Neuron (in vitro differentiated cells): ENCODE measurements at regions not wholly inside any gene's neighbourhood (a gene's known extent, or its start where the extent isn't known, plus 50 kb on each side); places are given as distances from the start of the nearest gene placed in this dataset.

Experiments
- H2AFZ ChIP-seq: one replicate; pipeline ENCODE4 v1.6.1; 2013; ENCODE audit warnings: low read depth, mild to moderate bottlenecking, inconsistent platforms, low read length, moderate library complexity
- H3K27me3 ChIP-seq: one replicate; pipeline ENCODE4 v1.6.1; 2013; ENCODE audit warnings: low read length; ENCODE audit not compliant: insufficient read depth
- H3K36me3 ChIP-seq: one replicate; pipeline ENCODE4 v1.6.1; 2013; ENCODE audit warnings: low read length; ENCODE audit not compliant: insufficient read depth
- H3K4me1 ChIP-seq: one replicate; pipeline ENCODE4 v1.6.1; 2013; ENCODE audit warnings: low read length; ENCODE audit not compliant: insufficient read depth
- H3K4me3 ChIP-seq: 2 replicates; pipeline ENCODE4 v1.5.1; 2013; ENCODE audit warnings: mild to moderate bottlenecking, low read length, moderate library complexity
- H3K9me3 ChIP-seq: one replicate; pipeline ENCODE4 v1.6.1; 2013; ENCODE audit warnings: low read length

DNA sequence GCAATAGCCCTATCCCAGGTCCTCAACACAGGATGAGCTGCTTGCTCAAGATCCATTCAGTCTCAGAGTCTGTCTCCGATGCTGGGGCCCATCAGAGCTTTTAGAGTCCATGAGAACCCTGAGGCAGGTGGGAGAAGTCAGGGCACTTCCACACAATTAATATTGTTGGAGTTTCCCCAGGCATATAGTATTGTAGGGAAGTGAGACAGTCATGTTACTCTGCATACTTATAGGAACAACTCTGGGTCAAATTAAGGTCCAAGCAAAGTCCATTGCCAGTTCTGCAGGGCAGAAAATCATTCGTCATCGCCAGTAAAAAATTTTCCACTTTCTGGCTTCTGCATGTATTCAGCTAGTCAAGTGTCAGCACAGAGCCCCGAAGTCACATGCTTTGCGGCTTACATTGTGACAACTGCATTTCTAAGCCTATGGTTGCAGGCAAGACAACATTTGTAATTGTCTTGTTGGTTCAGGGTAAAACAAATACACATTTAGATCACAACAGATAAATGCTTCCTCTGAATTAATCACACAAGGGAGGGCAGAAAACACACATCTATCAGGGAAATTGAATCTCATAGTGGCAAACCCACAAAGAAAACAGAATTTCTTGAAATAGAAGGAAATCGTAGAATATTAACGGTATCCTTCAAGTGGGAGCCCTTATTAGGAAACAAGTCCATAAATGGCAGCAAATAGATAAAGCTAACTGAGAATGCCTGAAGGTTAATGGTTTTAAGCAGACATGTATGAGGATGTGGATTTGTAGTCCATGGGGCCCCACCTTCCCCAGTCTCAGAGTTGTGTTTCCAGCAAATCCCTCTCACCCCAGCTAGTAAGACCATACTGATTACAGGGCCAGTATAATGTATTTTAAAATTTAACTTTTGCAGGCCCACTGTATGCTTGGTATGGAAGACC, 412.1 kb upstream of the RASGEF1B start:
- Histone ChIP-seq H3K4me1 (no peaks in the 10 kb centered on the region), H3K4me3 (no peak overlapping the region), H2AFZ (no peak overlapping the region), H3K36me3 (no peaks in the 10 kb centered on the region), H3K9me3 (no peaks in the 10 kb centered on the region), H3K27me3 (no peaks in the 10 kb centered on the region)

GRCh38 chr4:81883004-81883403, 411.3 kb upstream of the RASGEF1B start:
- H2AFZ ChIP-seq, result no peak overlapping the region
- no peak overlapping the region for H3K4me3 ChIP-seq
- H3K4me1 ChIP-seq, result no peaks in the 10 kb centered on the region
- no peaks in the 10 kb centered on the region for H3K9me3 ChIP-seq
- no peaks in the 10 kb centered on the region for H3K27me3 ChIP-seq
- H3K36me3 ChIP-seq, result no peaks in the 10 kb centered on the region

DNA sequence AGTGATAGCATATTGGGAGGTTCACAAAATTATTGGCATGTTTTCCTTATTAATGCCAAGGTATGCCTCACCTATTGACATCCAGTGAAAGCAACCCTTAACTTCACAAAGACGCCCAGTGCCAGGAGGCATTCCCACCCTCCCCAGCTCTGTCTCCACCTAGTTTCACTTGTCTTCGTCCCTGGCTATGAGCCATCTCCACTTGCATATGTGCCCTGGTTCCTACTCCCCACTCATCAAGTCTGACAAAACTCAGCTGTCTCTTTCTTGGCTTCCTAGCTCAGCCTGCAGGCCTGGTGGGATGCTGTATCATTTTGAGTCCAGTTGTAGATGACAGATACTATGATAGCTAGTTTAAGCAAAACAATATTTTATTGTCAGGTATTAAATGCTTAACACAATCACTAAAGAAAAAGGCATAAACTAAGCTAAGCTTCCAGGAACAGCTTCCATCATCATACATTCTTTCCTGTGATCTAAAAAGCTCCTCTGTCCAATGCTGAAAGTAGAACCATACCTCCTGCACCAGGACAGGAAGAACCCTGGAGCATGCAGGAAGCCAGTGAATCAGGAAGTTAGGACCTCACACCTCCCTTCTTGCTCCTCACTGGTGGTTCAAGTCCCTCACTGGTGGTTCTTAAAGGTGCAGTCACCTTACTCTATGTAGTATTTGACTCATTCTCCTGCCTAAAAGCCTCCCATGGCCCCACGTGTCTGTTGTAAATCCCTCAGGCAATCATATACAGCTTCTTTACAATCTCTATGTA, 410.3 kb upstream of the RASGEF1B start:
- H3K36me3 ChIP-seq, result no peaks in the 10 kb centered on the region
- H3K9me3 ChIP-seq, result no peaks in the 10 kb centered on the region
- no peaks in the 10 kb centered on the region for H3K27me3 ChIP-seq
- no peak overlapping the region for H2AFZ ChIP-seq
- H3K4me3 ChIP-seq, result no peak overlapping the region
- no peaks in the 10 kb centered on the region for H3K4me1 ChIP-seq

GRCh38 chr4:81876106-81876505, 404.4 kb upstream of the RASGEF1B start:
- no peaks in the 10 kb centered on the region for H3K36me3 ChIP-seq
- H3K4me1 ChIP-seq, result peaks cover 4% of the 10 kb centered on the region
- no peaks in the 10 kb centered on the region for H3K27me3 ChIP-seq
- H3K4me3 ChIP-seq, result no peak overlapping the region
- H3K9me3 ChIP-seq, result no peaks in the 10 kb centered on the region
- no peak overlapping the region for H2AFZ ChIP-seq

- H3K27me3 ChIP-seq, result no peaks in the 10 kb centered on the region
- H3K9me3 ChIP-seq, result no peaks in the 10 kb centered on the region
- H3K36me3 ChIP-seq, result no peaks in the 10 kb centered on the region
- no peak overlapping the region for H2AFZ ChIP-seq
- H3K4me3 ChIP-seq, result no peak overlapping the region
- peaks cover 4% of the 10 kb centered on the region for H3K4me1 ChIP-seq
Measured at GRCh38 chr4:81874661-81875515, 403.2 kb upstream of the RASGEF1B start.

GRCh38 chr4:81870275-81870674, 398.6 kb upstream of the RASGEF1B start:
- no peaks in the 10 kb centered on the region for H3K36me3 ChIP-seq
- H2AFZ ChIP-seq, result no peak overlapping the region
- H3K4me1 ChIP-seq, result peaks cover under 1% of the 10 kb centered on the region
- no peaks in the 10 kb centered on the region for H3K9me3 ChIP-seq
- H3K27me3 ChIP-seq, result no peaks in the 10 kb centered on the region
- no peak overlapping the region for H3K4me3 ChIP-seq

DNA sequence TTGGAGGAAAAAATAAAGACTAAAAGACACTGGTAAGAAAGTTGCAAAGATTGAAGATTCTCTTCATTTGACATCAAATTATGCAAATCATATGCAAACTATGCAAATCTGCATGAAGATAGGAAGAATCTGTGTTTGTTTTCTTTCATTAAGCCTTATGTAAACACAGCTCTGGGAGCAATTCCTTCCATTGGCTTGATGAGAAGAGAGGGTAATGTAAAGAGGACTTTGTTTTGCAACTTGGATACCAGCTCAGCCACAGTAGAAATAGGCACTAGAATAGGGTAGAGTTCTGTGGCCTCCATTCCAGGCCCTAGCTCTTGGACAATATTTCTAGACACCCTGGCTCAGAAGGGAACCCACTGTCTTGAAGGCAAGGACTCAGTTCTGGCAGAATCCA, 388.4 kb upstream of the RASGEF1B start:
- Histone ChIP-seq H3K36me3 (no peaks in the 10 kb centered on the region), H2AFZ (no peak overlapping the region), H3K4me1 (no peaks in the 10 kb centered on the region), H3K27me3 (no peaks in the 10 kb centered on the region), H3K9me3 (no peaks in the 10 kb centered on the region), H3K4me3 (no peak overlapping the region)

- Histone ChIP-seq H3K27me3 (no peaks in the 10 kb centered on the region), H2AFZ (no peak overlapping the region)
Measured at GRCh38 chr4:81854406-81854805, 382.7 kb upstream of the RASGEF1B start.

GRCh38 chr4:81852031-81852715, 380.5 kb upstream of the RASGEF1B start:
- Histone ChIP-seq H3K27me3 (no peaks in the 10 kb centered on the region), H3K36me3 (no peaks in the 10 kb centered on the region), H3K9me3 (no peaks in the 10 kb centered on the region), H3K4me1 (no peaks in the 10 kb centered on the region), H2AFZ (no peak overlapping the region), H3K4me3 (no peak overlapping the region)

More at GRCh38 chr4:81854406-81854805, 382.7 kb upstream of the RASGEF1B start:
- Histone ChIP-seq H3K4me3 (no peak overlapping the region), H3K9me3 (no peaks in the 10 kb centered on the region), H3K36me3 (no peaks in the 10 kb centered on the region), H3K4me1 (no peaks in the 10 kb centered on the region)

DNA sequence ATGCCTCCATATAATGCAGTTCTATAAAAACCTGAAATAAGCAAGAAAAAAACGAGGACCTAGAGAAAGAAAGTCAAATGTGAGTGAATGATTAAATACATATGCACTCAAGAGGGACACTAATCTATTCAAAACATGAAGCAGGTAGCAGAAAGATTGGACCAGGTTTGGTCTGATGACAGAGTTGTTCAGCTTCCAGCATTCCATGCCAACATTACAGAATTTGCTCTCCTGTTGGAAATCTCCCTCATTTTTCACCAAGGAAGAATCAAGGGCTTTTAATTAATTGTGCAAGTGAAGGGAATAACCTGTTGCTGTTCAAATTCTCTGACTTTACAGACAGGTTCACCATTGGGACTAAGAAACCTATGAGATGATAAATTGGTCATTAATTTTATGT, 379.0 kb upstream of the RASGEF1B start:
- no peak overlapping the region for H2AFZ ChIP-seq
- no peaks in the 10 kb centered on the region for H3K9me3 ChIP-seq

DNA sequence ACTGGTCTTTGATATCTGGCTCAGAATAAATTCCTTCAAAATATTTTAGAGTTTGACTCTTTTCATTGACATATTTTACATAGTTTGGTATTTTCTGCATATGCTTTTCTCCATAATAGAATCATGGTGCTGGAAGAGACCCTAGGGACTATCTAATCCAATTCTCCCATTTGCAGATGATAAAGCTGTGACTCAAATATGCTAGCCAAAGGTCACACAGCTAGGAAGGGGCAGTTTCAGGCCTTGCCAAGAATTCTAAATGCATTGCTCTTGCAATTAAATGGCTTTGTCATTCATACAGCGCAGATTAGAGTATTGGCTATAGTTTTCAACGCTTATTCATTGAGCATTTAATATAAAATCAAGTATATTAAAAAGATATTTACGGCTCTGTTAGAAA, 374.1 kb upstream of the RASGEF1B start:
- H3K4me1 ChIP-seq, result no peaks in the 10 kb centered on the region
- H2AFZ ChIP-seq, result no peak overlapping the region
- H3K36me3 ChIP-seq, result no peaks in the 10 kb centered on the region
- no peaks in the 10 kb centered on the region for H3K9me3 ChIP-seq
- H3K27me3 ChIP-seq, result no peaks in the 10 kb centered on the region
- H3K4me3 ChIP-seq, result no peak overlapping the region

More for the DNA sequence above, 379.0 kb upstream of the RASGEF1B start:
- Histone ChIP-seq H3K27me3 (no peaks in the 10 kb centered on the region), H3K4me3 (no peak overlapping the region), H3K36me3 (no peaks in the 10 kb centered on the region), H3K4me1 (no peaks in the 10 kb centered on the region)

- H3K9me3 ChIP-seq, result no peaks in the 10 kb centered on the region
- no peaks in the 10 kb centered on the region for H3K4me1 ChIP-seq
- H3K4me3 ChIP-seq, result no peak overlapping the region
- H3K36me3 ChIP-seq, result no peaks in the 10 kb centered on the region
- no peaks in the 10 kb centered on the region for H3K27me3 ChIP-seq
- no peak overlapping the region for H2AFZ ChIP-seq
Measured at GRCh38 chr4:81845273-81845672, 373.6 kb upstream of the RASGEF1B start.
